ENCODE measurements at regions not wholly inside any gene's neighbourhood (a gene's known extent, or its start where the extent isn't known, plus 50 kb on each side); places are given as distances from the start of the nearest gene placed in this dataset.
"Not testable (repeated sequence)": the region's sequence is repeated elsewhere in the genome, so short reads cannot be mapped to it uniquely, and the experiment has no call there.

- no peak for DNase-seq
Observed at GRCh38 chr3:76203578-76203977, 418.2 kb upstream of the ZNF717 start.

GRCh38 chr3:76206346-76206745 lies 421.0 kb upstream of the ZNF717 start:
- DNase-seq = no peak

- no peak for DNase-seq
Observed at GRCh38 chr3:76212679-76213078, 427.3 kb upstream of the ZNF717 start.

- DNase-seq = no peak
Observed at GRCh38 chr3:76222201-76222600, 436.9 kb upstream of the ZNF717 start.

GRCh38 chr3:76231258-76231657 lies 445.9 kb upstream of the ZNF717 start:
- DNase-seq = no peak

GRCh38 chr3:76242886-76243753 lies 457.8 kb upstream of the ZNF717 start:
- no peak for DNase-seq

- no peak for DNase-seq
Observed at GRCh38 chr3:76245073-76245472, 459.7 kb upstream of the ZNF717 start.

GRCh38 chr3:76245622-76246021 lies 460.3 kb upstream of the ZNF717 start:
- no peak for DNase-seq

GRCh38 chr3:76264496-76264895 lies 479.1 kb upstream of the ZNF717 start:
- DNase-seq = no peak

- DNase-seq = no peak
Observed at GRCh38 chr3:76264911-76265310, 479.6 kb upstream of the ZNF717 start.

GRCh38 chr3:76266511-76266910 lies 481.2 kb upstream of the ZNF717 start:
- DNase-seq = no peak

- DNase-seq = no peak
Observed at GRCh38 chr3:76267851-76268380, 482.6 kb upstream of the ZNF717 start.

GRCh38 chr3:76293856-76294255 lies 508.5 kb upstream of the ZNF717 start:
- DNase-seq = no peak

- no peak for DNase-seq
Observed at GRCh38 chr3:76300746-76301145, 515.4 kb upstream of the ZNF717 start.

- DNase-seq = no peak
Observed at GRCh38 chr3:76307556-76307955, 522.2 kb upstream of the ZNF717 start.

GRCh38 chr3:76308541-76308940 lies 523.2 kb upstream of the ZNF717 start:
- DNase-seq = no peak

- DNase-seq = no peak
Observed at GRCh38 chr3:76310089-76310488, 524.7 kb upstream of the ZNF717 start.

GRCh38 chr3:76310667-76311066 lies 525.3 kb upstream of the ZNF717 start:
- DNase-seq = no peak

GRCh38 chr3:76311941-76312340 lies 526.6 kb upstream of the ZNF717 start:
- DNase-seq = no peak

- DNase-seq = not testable (repeated sequence)
Observed at GRCh38 chr3:76315906-76316305, 530.6 kb upstream of the ZNF717 start.

- no peak for DNase-seq
Observed at GRCh38 chr3:76321614-76322013, 536.3 kb upstream of the ZNF717 start.

GRCh38 chr3:76324101-76324500 lies 538.8 kb upstream of the ZNF717 start:
- no peak for DNase-seq

GRCh38 chr3:76345878-76346277 lies 560.5 kb upstream of the ZNF717 start:
- DNase-seq = no peak

GRCh38 chr3:76346690-76347089 lies 561.3 kb upstream of the ZNF717 start:
- no peak for DNase-seq
